OCI-LY1 (cell line): ENCODE measurements at regions not wholly inside any gene's neighbourhood (a gene's known extent, or its start where the extent isn't known, plus 50 kb on each side); places are given as distances from the start of the nearest gene placed in this dataset.

Experiments
- CTCF ChIP-seq: fragments of 200-600 bp; sonication (generic), shearing (Covaris generic); IDR thresholded peaks from 2 replicates; pipeline ENCODE4 v1.5.1; 2017; ENCODE audit warnings: mild to moderate bottlenecking, antibody characterized with exemption, low read length, moderate library complexity, mixed read lengths
- EZH2 ChIP-seq: fragments of 200-600 bp; sonication (generic), shearing (Covaris generic); IDR thresholded peaks from 2 replicates; pipeline ENCODE4 v1.8.0; 2017; ENCODE audit warnings: borderline replicate concordance, mixed run types, mild to moderate bottlenecking, antibody characterized with exemption, low read length, moderate library complexity, mixed read lengths

- TF ChIP-seq CTCF (no peak), EZH2 (no peak)
Measured at GRCh38 chr1:200231787-200232231, 178.0 kb downstream of the ZNF281 start.
